GM21423 (cell line): ENCODE measurements at regions not wholly inside any gene's neighbourhood (a gene's known extent, or its start where the extent isn't known, plus 50 kb on each side); places are given as distances from the start of the nearest gene placed in this dataset.

Experiments
- ATAC-seq: cut with Tn5 transposase; IDR thresholded peaks from one replicate; pipeline ENCODE4 v1.9.1; 2021; ENCODE audit warnings: mild to moderate bottlenecking, moderate library complexity; ENCODE audit not compliant: unreplicated experiment

DNA sequence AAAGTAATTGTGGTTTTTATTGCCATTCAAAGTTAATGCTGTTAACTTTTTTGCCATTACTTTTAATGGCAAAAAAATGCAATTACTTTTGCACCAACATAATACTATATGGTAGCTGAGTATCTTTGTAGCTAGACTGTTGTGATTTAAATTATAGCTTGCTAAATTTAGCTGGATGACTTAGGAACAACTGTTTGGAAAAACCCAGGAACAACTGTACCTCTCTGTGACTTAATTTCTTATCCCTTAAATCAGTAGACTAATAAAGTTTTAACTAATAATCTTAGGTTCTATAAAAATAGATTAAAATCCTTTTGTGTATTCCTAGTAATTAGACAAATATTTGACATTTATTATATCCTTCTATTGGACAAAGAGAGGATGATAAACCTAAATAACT is 268.2 kb downstream of the TENT5A start:
- ATAC-seq, result no peak

DNA sequence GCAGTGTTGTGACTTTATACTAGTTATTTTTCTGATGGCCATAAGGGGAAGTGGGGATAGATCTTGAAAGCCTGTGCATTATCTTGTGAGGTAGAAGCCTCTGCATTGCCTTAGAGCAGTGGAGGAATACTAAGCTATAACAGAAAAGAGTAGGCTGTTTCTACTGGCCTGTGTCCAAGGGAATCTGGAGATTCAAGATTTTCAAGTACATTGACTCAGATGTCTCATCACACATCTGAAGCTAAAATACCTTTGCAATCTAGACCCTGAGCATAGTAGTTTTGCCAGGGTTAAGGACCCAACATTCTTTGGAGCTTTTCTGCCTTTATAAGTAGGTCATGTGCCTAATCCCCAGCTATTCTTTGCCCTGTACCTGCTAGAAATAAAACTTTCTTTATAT is 272.3 kb downstream of the TENT5A start:
- ATAC-seq, result no peak

DNA sequence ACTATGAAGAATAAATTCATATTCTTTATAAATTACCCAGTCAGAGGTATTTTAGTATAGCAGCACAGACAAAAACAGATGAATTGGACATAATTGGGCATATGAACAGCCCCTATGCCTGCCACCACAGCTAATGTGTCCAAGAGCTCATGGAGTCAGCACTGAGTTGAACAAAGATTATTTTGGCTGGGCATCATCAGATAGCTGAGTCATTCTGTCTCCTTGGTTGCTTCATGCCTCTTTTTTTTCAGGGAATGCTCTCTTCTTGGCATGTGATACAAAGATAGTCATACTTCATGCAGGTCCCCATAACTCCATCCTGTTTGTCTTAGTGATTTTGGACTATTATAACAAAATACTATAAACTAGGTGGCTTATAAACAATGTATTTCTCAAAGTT is 275.6 kb downstream of the TENT5A start:
- no peak for ATAC-seq

DNA sequence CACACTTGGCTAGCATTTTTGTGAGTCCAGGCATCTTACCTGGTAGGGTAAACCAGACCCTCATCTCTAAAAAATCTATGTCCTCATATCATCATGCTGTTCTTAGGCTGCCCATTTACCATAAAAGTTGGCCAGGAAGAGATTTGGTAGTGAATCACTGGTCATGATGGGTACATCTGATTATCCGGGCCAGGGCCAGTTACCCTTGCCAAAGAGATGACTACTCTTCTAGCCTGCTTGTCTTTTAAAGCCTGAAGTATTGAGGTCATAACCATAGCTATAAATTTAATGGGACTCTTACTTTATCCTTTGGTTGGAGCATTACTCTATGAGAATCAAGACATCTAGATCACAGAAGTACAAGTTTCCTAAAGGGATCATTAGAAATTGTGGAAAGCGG is 276.8 kb downstream of the TENT5A start:
- ATAC-seq, result no peak

DNA sequence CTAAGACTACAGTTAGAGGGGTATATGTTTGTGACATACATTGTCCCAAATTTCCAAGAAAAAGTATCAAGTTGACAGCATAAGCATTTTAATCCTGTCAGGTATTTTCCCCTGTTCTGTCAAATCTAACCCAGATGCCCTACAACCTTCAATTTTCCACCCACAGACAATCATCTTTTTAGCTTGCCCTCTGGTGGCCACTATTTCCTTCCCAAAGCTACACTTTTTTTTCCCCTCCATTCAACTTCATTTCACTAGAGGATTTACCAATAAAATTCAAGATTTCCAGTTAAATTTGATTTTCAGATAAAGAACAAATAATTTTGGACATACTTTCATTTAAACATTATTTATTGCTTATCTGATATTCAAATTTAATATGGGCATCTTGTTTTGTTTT is 286.6 kb downstream of the TENT5A start:
- ATAC-seq, result no peak

DNA sequence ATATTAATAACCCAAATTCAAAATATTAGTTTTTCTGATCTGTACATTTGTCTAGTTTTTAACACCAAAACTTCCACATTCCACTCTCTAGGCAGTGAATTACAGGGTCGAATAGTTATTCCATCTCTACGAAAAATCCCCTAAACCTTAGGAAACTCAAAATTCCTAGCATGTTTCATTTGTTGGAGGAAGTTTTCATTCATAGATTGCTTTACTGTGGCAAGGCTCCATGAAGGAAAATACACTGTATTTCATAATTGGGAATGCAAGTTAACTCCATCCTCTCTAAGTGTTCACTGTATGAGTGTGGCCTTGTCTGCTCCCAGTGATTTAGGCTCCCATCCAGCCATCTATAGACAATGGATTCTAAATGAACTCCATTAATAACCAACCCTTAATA is 296.1 kb downstream of the TENT5A start:
- ATAC-seq, result no peak

DNA sequence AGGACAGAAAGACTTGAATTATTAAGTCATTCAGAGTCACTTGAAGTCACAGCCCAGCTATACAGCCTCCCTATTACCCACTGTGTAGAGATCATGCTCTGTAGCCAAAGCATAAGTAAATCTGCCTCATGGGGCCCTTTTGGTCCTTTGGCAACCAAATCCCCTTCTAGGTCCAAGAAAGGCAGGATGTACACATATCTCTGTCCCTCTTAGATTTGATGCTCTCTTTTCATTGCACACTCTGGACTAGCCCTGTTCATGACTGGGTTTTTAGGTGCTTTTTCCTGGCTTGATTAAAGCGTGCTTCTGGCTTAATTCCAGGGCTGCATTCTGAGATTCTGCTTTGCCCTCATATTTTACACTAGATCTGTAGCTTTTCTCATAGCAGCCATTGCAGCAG is 296.8 kb downstream of the TENT5A start:
- ATAC-seq, result no peak

DNA sequence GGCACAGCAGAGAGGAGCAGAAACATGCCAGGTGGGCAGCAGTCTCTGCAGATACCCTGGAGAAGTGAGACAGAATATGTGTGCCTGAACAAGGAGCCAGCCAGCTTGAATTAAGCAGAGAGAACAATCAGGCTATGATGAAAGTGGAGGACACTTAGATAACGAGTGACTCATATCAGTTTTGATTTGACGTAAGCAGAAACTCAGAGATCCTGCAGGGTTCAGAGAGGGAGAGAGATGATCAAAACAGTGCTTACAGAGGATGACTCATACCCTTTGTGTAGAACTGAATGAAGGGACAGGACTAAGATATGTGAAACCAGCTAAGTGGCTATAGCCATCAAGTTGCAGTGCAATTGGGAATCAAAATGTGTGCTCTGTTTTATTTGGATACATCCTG is 300.7 kb downstream of the TENT5A start:
- ATAC-seq, result peak; percentile 65

DNA sequence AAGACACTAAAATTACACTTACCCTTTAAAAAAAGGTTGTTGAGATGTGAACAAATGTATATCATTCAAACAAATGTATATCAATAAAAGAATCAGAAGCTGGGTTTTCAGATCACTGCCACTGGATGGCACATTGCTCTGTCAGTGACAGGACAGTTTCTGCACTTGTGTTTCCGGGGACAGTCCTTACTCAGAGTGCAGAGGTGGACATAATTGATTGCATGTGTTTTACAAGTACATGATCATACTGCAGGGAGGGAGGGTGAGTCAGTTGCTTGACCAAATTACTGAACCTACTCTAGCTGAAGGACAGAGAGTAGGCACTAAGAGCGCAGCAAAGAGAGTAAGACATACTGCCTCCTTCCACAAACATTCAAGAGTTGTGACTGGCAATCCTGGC is 302.3 kb downstream of the TENT5A start:
- ATAC-seq, result no peak

DNA sequence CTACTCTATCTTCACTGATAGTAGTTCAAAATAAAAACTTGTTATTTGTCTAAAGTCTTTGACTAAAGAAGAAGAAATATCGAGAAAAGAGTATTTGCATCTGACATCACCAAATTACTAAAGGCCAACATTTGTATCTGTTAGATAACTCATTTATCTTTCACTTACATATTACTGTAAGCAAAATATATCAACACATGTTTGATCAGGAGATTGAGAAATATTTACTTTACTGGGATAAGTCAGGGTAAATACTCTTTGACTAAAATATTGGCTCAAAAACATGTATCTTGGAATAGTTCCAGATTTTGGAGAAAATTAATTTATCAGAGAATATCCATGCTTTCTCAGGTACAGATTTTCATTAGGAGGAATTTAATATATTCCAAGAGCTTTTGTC is 306.0 kb downstream of the TENT5A start:
- no peak for ATAC-seq

DNA sequence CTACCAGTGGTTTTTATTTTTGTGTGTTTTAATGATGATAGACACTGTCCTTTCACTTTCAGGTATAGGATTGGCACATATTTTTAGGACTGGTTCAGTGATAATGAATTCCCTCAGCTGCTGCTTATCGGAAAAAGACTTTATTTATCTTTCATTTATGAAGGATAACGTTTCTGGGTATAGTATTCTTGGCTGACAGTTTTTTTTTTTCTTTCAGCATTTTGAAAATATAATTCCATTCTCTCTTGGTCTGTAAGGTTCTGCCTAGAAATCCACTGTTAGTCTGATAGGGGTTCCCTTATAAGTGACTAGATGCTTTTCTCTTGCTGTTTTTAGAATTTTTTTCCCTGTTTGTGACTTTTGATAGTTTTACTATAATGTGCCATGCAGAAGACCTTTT is 313.1 kb downstream of the TENT5A start:
- ATAC-seq, result no peak

DNA sequence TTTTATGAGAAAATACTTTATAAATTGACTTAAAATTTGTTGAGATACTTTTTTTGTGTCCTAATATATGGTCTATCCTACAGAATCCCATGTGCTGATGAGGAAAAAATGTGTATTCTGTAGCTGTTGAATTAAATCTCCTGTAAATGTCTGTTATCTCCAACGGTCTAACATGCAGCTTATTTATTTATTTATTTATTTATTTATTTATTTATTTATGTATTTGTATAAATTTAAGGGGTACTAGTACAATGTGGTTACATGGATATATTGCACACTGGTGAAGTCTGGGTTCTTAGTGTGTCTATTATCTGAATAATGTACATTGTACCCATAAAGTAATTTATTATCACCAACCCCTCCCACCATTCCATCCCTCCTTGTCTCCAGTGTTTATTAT is 315.5 kb downstream of the TENT5A start:
- no peak for ATAC-seq

DNA sequence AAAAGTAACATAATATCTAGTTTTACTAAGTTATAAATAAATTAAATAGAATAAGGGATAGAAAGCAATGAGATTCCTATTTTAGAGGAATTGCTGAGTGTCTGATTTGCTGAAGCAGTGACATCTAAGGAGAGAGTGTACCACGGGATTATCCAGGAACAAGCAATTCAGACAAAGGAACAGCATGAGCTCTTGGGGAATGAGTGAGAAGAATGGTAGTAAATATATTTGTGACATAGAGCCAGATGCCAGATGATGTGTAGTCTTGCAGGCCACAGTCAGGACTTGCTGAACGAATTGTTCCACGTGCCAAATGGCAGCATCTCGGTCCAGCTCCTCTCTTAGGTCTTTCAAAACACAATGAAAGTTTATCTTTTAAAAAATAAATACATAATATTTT is 339.2 kb downstream of the TENT5A start:
- no peak for ATAC-seq

DNA sequence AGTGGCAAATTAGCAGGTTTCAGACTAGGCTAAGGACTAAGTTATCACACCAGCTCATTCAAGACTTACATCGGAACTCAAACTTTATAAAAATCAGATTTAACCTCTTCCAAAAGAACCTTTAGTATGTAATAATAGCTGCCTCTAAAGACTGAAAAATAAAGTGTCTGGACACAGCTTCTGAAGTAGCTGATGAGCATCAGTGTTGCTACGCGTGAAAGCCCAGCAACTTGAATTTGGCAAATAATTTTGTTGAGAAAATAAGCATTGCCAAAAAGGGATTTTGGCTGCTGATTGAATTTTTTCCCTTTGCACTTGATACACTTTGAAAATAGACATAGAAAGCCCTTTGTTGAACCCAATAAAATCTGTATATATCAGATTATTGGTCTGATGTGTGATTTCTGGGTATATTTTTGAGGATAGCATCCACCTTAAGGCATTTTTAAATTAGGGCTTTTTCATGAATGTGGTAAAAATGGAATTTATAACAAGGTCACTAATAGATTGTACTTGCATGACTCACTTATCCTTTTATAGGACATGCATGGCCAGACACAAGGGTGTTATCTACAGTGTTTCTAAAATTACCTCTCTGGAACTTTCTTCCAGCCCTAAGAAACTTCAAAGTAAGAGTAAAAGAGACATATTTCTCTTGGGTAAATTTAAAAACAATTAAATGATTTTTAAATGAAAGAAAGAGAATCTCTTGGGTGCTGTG is 350.4 kb downstream of the TENT5A start:
- ATAC-seq, result no peak

DNA sequence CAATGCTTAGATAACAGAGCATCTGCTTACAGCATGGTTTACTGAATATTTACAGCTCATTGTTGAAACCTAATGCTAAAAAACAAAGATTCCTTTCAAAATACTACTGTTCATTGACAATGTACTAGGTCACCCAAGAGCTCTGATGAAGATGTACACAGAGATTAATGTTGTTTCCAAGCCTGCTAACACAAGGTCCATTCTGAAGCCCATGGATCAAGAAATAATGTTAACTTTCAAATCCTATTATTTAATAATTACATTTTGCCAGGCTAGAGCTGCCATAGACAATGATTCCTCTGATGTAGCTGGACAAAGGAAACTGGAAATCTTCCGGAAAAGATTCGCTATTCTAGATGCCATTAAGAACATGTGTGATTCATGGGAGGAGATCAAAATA is 355.6 kb downstream of the TENT5A start:
- no peak for ATAC-seq

DNA sequence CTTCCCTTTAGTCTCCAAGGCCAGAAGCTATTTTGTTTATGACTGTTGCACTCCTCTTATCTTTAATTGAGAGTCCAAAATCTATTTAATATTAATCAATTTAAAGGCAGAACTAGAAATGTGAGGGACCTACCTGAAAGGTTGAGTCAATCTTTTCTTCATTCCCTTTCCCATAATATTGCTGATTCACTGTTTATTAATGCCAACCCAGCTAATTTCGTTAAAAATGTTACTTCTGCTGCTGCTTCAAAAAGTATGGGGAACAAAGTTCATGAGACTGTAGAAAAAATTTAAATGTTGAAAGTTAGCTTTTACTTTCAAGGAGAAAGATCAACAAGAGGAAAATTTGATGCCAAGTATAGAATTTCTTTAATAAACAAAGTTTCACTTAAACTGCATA is 365.3 kb downstream of the TENT5A start:
- ATAC-seq, result no peak

DNA sequence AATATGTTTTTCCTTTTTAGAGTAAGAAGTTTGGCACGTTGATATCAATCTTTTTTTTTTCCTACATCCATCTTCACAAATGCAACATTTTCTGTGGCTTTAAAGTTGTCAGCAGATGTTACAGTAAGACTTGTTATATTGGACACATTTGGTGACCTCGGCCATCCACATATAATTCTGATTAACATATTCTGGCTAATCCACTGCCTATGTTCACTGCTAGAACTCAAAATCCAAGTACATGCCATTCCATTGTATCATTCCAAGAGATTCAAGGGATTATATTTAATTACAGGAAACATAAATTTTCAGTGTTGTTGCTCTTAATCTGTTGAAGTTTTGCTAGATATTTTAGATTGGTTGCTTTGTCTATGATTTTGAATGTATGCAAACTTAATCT is 367.6 kb downstream of the TENT5A start:
- ATAC-seq, result no peak

DNA sequence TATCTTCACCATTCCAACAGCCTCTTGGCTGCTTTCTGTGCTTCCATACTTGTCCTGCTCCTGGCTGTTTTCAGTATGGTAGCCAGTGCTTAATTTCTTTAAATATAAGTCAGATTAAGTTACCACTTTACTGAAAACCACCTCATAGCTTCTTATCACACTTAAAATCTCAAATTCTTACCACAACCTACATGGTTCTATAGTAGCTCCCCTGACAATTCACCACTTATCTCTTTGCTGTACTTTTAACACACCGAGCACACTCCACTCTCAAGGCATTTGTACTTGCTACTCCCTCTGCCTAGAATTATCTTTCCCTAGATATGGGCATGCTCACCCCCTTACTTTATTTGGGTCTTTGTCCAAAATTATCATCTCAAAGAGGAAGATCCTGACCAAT is 369.0 kb downstream of the TENT5A start:
- no peak for ATAC-seq

DNA sequence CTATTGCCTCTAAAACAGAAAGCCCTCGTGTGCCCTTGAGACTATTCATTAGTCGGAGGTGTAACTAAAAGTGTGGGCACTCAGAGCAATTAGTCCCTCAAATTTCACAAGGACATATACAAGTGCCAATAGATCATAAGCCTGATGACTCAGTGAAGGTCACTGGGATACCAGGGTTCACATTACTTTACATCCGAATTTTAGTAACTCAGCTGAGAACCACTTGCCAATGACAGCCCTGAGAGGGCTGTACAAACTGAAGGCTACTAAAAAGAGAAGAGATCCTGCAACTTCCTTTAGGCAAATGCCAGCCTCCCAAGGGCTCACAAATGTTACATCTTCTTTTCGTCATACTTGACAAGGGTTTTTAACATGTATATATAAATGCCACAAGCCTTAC is 369.6 kb downstream of the TENT5A start:
- no peak for ATAC-seq

DNA sequence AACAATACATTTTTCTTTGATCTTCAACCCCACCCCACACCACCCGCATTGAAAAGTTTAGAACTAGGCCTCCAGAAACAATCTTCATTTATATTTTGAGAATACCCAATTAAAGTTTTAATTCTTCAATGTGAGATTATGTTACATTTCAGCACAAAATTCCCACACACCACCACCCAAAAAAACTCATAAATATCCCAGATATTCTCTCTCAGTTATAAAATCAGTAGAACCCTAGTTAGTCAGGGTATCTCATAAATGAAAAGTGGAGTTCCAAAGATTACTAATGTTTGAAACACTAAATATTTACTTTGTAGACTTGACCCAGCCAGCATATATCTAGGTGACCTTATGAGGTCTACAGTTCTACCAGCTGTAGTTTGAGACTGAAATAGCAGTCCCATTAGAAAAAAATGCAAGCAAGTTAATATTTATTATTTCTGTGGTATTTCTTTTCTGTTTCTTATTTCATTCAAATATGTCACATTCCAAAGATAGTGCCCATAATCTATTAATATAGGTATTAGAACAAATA is 371.0 kb downstream of the TENT5A start:
- no peak for ATAC-seq

DNA sequence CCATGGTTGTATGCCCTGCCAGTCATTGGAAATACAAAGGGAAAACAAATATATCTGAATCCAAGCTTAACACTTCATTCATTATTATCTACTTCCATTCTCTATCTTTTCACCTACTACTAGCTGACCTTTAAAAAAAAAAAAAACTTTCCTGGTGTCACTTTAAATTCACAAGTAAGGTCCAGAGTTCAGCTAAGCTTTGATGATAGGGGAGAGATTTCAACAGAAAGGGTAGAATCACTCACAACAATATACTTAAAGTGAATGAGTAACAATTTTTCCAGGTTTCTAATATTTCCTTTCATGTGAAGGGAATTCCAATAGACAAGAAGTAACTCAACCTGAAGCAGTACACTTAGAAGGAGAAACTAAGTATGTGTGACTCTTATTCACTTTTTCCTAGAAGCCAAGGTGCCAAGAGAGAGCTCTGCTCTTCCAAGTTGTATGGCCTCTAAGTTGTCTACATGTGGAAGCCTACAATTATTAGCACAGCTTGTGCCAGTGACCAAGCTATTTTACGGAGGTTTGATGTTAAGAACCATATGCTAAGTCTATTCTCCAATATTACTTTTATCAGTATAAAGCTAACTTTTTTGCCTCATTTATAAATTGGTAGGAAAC is 371.7 kb downstream of the TENT5A start:
- no peak for ATAC-seq

DNA sequence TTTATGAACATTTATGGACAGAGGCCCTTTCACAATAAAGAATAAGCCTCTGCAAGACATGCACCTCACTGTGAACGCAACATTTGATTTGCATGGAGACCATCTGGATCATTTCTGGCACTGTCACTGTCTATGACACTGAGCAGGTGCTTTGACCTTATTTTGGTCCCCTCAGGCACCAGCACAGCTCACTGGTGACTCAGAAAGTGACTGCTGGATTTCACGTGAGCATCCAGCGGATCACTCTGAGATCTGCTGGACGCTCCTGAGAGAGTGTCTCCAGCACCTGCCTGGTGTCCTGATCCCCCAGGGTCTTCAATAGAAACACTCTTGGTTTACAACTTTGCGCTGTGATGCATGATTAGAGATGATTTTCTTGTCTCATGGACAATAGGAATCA is 375.7 kb downstream of the TENT5A start:
- ATAC-seq, result no peak

DNA sequence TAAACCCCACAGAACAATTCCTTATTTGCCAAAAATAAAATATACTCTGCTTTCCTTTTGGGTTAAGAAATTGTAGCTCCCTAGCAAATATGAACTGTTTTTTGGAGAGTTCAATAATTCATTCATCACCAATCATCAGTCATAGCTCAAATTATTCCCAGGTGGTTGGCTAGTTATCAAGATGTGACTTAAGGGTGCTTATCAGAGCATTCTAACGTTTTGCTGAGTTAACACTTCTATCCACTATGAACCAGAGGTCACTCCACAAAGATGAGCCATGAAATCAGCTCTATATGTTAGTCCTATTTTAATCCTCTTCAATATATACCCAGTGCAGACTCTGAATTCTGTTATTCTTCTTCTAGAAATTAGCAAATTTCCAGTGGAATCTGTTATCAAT is 379.1 kb downstream of the TENT5A start:
- no peak for ATAC-seq
